ENCODE measurements at regions not wholly inside any gene's neighbourhood (a gene's known extent, or its start where the extent isn't known, plus 50 kb on each side); places are given as distances from the start of the nearest gene placed in this dataset.

- TF ChIP-seq CTCF (IDR thresholded peaks at IDR 0.05; ENCODE audit: low read length) (no peak), EZH2 (IDR thresholded peaks at IDR 0.05; ENCODE audit: borderline replicate concordance, low read length) (no peak)
Observed at GRCh38 chr2:114066186-114066747, 176.4 kb downstream of the ACTR3 start.

Measured in OCI-LY1 (cell line).